IMR-90 (cell line): ENCODE measurements at regions not wholly inside any gene's neighbourhood (a gene's known extent, or its start where the extent isn't known, plus 50 kb on each side); places are given as distances from the start of the nearest gene placed in this dataset.

ENCODE experiments used
- CTCF ChIP-seq: conservative IDR thresholded peaks from 2 replicates; pipeline ENCODE4 v1.5.1; 2012; ENCODE audit warnings: mild to moderate bottlenecking, low read depth, low read length, improper control_type of control experiment
- ELK1 ChIP-seq: fragments of 150-350 bp; IDR thresholded peaks from 2 replicates; pipeline ENCODE4 v1.6.1; 2016; ENCODE audit warnings: low read depth, mild to moderate bottlenecking, low read length, moderate library complexity, borderline replicate concordance
- FOS ChIP-seq: fragments of 150-350 bp; IDR thresholded peaks from 2 replicates; pipeline ENCODE4 v1.6.1; 2016; ENCODE audit warnings: low read depth, low read length
- MXI1 ChIP-seq: IDR thresholded peaks from 2 replicates; pipeline ENCODE4 v1.6.1; 2012; ENCODE audit warnings: low read depth, mild to moderate bottlenecking, low read length, moderate library complexity, borderline replicate concordance
- POLR2A ChIP-seq: IDR thresholded peaks from 2 replicates; pipeline ENCODE4 v1.6.1; 2012; ENCODE audit warnings: mild to moderate bottlenecking, low read depth, low read length
- RAD21 ChIP-seq: IDR thresholded peaks from 2 replicates; pipeline ENCODE4 v1.6.1; 2012; ENCODE audit warnings: low read length, improper control_type of control experiment
- USF2 ChIP-seq: fragments of 150-350 bp; IDR thresholded peaks from 2 replicates; pipeline ENCODE4 v1.6.1; 2017; ENCODE audit warnings: mild to moderate bottlenecking, antibody characterized with exemption, low read length, low read depth

- TF ChIP-seq POLR2A (no peak), CTCF (no peak), MXI1 (no peak), ELK1 (no peak), USF2 (no peak), RAD21 (no peak), FOS (no peak)
These were observed 414.6 kb upstream of the LARGE1 start for GRCh38 chr22:34334893-34335292.
